Skeletal muscle tissue (tissue), 3 donors: ENCODE measurements at regions not wholly inside any gene's neighbourhood (a gene's known extent, or its start where the extent isn't known, plus 50 kb on each side); places are given as distances from the start of the nearest gene placed in this dataset.
"Not testable (repeated sequence)": the region's sequence is repeated elsewhere in the genome, so short reads cannot be mapped to it uniquely, and the experiment has no call there.

Experiments used
- H3K27ac ChIP-seq: one replicate; pipeline ENCODE4 v1.7.0; 2013; ENCODE audit warnings: mild to moderate bottlenecking, low read depth, low read length, inconsistent platforms
- H3K27me3 ChIP-seq, 3 donors: one replicate each; pipeline ENCODE4 v1.7.0; 2013; ENCODE audit warnings: low read length in 3 of 3; ENCODE audit not compliant: control insufficient read depth in 3 of 3, insufficient read depth in 3 of 3
- H3K36me3 ChIP-seq, 3 donors: one replicate each; pipeline ENCODE4 v1.7.0; 2013; ENCODE audit warnings: low read length in 3 of 3; ENCODE audit not compliant: control insufficient read depth in 3 of 3, insufficient read depth in 3 of 3
- H3K4me1 ChIP-seq, 3 donors: one replicate each; pipeline ENCODE4 v1.7.0; 2013; ENCODE audit warnings: low read length in 3 of 3, mild to moderate bottlenecking in 3 of 3; ENCODE audit not compliant: control insufficient read depth in 3 of 3, insufficient read depth in 3 of 3
- H3K4me3 ChIP-seq, 3 donors: one replicate each; pipeline ENCODE4 v1.7.0; 2013; ENCODE audit warnings: low read length in 3 of 3
- H3K9ac ChIP-seq, 3 donors: one replicate each; pipeline ENCODE4 v1.7.0; 2013; ENCODE audit warnings: low read length in 3 of 3, mild to moderate bottlenecking in 3 of 3, moderate library complexity in 2 of 3, low read depth in 1 of 3
- H3K9me3 ChIP-seq, 3 donors: one replicate each; pipeline ENCODE4 v1.7.0; 2013; ENCODE audit warnings: low read length in 3 of 3; ENCODE audit not compliant: control insufficient read depth in 3 of 3
- donor health status: Osteomylitis.

DNA sequence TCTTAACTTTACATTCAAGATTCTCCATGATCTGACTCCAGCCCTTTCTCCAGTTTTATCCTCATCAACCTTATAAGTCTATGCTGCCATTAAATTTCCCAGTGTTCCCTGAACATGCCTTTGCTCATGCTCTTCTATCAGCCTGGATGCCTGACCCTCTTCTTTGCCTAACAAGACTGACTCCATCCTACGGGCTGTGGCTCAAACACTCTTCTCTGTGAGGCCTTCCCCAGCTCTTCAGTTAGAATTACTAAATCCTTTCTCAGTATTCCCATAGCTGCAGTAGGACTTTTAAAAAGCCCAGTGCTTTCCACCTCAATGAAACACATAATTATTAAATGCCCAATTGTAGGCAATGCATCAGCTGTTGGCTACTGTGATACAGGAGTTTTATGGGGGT, 76.5 kb upstream of the GNG12 start:
- H3K4me3 ChIP-seq, result no peak overlapping the region
- H3K36me3 ChIP-seq, result no peaks in the 10 kb centered on the region
- no peaks in the 10 kb centered on the region for H3K4me1 ChIP-seq

DNA sequence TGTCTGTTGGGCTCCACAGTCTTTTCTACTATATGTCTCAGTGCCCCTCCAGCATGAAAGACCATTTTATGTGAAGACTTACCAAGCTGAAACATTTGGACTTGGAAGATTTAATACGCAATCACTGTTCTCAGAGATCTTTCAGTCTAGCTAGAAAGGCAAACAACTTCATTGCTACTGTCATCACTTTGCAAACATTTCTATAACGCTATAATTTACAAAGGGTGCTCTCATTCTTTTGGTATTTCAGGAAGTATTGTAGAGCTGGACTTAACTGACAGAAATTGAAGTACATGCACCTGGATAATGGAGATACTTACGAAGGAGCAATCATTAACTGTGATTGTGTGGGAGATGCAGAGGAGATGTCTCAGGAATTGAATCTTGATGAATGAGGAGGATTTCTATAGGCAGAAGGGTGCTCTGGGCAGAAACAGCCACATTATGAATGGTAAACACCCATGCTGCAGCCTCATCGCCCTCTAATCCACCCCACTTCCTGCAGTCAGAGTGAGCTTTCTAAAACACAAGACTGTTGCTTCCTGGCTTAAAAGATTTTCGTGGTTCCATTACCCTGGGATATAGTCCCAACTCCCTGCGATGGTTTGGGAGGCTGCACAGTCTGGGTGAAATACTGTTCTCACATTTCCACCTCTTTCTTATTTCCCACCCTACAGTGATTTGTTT, 75.1 kb upstream of the GNG12 start:
- no peak overlapping the region for H3K27ac ChIP-seq
- H3K4me1 ChIP-seq, result no peaks in the 10 kb centered on the region
- H3K9me3 ChIP-seq, result no peaks in the 10 kb centered on the region
- no peaks in the 10 kb centered on the region for H3K27me3 ChIP-seq
- no peak overlapping the region for H3K9ac ChIP-seq
- H3K36me3 ChIP-seq, result no peaks in the 10 kb centered on the region
- H3K4me3 ChIP-seq, result no peak overlapping the region

More for the DNA sequence above, 76.5 kb upstream of the GNG12 start:
- Histone ChIP-seq H3K27ac (no peak overlapping the region), H3K9ac (no peak overlapping the region), H3K9me3 (no peaks in the 10 kb centered on the region), H3K27me3 (no peaks in the 10 kb centered on the region)

DNA sequence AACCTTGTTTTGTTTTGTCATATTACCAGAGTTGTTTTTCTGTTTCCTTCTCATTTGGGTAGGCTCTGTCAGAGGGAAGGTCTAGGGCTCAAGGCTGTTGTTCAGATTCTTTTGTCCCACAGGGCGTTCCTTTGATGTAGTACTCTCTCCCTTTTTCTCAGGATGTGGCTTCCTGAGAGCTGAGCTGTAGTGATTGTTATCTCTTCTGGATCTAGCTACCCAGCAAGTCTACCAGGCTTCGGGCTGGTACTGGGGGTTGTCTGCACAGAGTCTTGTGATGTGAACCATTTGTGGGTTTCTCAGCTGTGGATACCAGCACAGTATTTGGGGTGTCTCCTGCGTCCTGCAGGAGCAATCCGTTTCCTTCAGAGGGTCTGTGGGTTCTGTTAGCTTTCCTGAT, 74.2 kb upstream of the GNG12 start:
- H3K27ac ChIP-seq, H3K4me3 ChIP-seq, H3K27me3 ChIP-seq, H3K9ac ChIP-seq, H3K9me3 ChIP-seq, H3K36me3 ChIP-seq, H3K4me1 ChIP-seq: not testable (repeated sequence)

DNA sequence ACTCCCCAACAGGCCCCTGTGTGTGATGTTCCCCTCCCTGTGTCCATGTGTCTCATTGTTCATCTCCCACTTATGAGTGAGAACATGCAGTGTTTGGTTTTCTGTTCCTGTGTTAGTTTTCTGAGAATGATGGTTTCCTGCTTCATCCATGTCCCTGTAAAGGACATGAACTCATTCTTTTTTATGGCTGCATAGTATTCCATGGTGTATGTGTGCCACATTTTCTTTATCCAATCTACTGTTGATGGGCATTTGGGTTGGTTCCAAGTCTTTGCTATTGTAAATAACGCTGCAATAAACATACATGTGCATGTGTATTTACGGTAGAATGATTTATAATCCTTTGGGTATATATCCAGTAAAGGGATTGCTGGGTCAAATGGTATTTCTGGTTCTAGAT, 72.7 kb upstream of the GNG12 start:
- not testable (repeated sequence) for H3K27ac ChIP-seq, H3K4me3 ChIP-seq, H3K36me3 ChIP-seq, H3K4me1 ChIP-seq, H3K9me3 ChIP-seq, H3K27me3 ChIP-seq, H3K9ac ChIP-seq

DNA sequence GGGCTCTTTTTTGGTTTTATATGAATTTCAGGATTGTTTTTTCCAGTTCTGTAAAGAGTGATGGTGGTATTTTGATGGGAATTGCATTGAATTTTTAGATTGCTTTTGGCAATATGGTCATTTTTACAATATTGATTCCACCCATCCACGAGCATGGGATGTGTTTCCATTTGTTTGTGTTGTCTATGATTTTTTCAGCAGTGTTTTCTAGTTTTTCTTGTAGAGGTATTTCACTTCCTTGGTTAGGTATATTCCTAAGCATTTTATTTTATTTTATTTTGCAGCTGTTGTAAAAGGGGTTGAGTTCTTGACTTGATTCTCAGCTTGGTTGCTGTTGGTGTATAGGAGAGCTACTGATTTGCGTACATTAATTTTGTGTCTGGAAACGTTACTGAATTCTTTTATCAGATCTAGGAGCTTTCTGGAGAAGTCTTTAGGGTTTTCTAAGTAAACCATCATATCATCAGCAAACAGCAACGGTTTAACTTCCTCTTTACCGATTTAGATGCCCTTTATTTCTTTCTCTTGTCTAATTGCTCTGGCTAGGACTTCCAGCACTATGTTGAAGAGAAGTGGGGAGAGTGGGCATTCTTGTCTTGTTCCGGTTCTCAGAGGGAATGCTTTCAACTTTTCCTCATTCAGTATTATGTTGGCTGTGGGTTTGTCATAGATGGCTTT, 69.4 kb upstream of the GNG12 start:
- H3K27ac ChIP-seq, H3K4me1 ChIP-seq, H3K9me3 ChIP-seq, H3K36me3 ChIP-seq, H3K9ac ChIP-seq, H3K27me3 ChIP-seq, H3K4me3 ChIP-seq: not testable (repeated sequence)

DNA sequence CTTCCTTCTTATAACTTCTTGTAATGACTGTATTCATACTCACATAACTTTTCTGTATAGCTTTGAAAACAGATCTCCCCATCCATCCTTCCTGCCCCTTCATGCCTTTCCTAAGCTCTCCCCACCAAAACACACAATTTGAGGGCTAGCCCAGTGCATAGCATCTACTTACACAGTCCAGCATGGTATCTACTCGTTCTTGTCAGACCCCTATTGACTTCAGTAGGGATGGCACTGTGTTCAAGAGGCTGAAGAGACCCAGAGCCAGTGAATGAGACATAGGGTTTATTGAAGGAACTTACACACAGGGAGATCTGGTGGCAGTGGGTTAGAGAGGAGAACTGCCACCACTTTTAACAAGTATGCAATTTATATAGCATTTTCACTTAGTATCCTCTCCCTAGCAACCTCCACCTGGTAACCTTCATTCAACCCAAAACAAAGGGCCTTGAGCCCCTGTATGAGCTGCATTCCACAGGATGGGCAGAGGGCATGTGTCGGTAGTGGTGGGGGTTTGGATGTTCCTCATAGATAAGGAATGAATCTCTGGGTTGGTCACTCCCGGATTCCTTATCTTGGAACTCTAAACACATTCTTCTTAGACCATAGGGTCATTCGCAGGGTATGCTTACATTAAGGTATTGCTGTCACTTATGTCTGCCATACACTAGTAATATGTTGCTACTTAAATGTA, 64.9 kb upstream of the GNG12 start:
- Histone ChIP-seq H3K27me3 (no peaks in the 10 kb centered on the region), H3K9ac (no peak overlapping the region), H3K4me3 (no peak overlapping the region), H3K36me3 (no peaks in the 10 kb centered on the region), H3K9me3 (peaks cover 0 to 2% (median 0%) of the 10 kb centered on the region in 3 donors), H3K27ac (no peak overlapping the region), H3K4me1 (no peaks in the 10 kb centered on the region)

DNA sequence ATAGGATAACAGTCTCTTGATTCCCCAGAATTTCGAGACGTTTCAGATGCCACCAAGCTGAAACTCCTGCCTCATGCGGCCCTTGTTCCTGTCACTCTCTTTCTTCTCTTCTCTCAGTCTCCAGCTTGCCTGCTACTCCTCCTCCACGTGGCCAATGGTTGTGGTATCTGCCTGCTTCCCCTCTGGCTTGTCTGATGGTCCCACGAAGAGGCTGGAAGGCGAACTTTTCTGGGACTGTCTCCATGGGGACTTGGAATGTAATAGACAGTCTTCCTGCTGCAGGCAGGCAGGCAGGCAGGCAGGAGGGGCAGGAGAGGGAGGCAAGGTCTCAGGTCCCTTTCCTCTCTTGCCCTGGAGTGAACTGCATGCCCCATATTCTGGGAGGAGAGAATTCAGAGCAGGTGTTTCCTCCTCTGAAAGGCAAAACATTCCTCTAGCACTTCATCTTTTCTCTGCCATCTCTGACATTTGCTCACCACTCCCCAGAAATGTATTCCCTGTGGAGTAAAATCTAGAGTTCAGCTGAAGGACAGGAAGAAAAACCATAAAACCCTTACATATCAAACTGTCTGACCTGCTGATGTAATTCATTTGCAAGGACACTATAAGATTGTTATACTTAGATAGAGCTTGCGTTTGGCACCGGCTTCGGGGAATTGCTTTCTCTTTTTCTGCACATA, 64.1 kb upstream of the GNG12 start:
- Histone ChIP-seq H3K27ac (no peak overlapping the region), H3K4me1 (no peaks in the 10 kb centered on the region), H3K4me3 (no peak overlapping the region), H3K36me3 (no peaks in the 10 kb centered on the region), H3K9ac (no peak overlapping the region), H3K9me3 (peaks cover 0 to 2% (median 0%) of the 10 kb centered on the region in 3 donors), H3K27me3 (no peaks in the 10 kb centered on the region)

DNA sequence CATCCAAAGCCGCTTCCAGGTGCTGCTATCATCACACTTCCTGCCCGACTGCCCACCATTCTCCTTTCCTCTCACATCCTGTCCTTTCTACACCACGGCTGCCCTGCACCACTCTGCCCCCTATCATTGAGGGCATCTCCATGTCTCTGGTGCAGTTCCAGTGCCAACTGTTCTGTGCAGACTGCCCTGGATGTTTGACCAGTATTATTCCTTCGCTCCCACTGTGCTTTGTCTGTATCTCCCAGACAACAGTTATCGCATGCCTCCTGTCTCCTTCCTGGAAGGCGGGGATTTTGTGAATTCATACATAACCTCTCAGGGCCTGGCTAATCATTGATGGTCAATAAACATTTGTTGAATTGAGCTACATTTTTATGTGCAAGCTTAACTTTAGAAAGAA, 63.6 kb upstream of the GNG12 start:
- Histone ChIP-seq H3K27ac (no peak overlapping the region), H3K9me3 (peaks cover 0 to 2% (median 0%) of the 10 kb centered on the region in 3 donors), H3K27me3 (no peaks in the 10 kb centered on the region), H3K4me1 (no peaks in the 10 kb centered on the region), H3K9ac (no peak overlapping the region), H3K36me3 (no peaks in the 10 kb centered on the region), H3K4me3 (no peak overlapping the region)

DNA sequence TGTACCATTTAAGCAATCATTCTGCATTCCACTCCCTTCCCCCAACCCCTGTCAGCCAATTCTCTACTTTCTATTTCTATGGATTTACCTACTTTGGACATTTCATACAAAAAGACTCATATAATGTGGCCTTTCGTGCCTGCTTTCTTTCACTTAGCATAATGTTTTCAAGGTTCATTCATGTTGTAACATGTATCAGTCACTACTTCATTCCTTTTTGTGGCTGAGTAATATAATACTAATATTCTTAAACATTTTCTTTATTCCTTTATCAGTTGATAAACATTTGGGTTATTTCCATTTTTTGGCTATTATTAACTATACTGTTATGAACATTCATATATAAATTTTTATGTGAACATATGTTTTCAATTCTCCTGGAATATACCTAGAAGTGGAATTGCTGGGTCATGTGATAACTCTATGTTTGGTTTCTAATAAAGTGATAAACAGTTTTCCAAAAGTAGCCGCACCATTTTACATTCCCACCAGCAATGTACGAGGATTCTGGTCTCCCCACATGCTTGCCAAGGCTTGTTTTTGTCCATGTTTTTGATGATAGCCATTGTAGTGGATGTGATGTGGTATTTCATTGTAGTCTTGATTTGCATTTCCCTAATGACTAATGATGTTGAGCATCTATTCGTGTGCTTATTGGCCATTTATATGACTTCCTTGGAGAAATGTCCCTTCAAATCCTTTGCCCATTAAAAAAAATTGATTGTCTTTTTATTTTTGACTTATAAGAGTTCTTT, 61.9 kb upstream of the GNG12 start:
- no peaks in the 10 kb centered on the region for H3K4me1 ChIP-seq
- no peaks in the 10 kb centered on the region for H3K36me3 ChIP-seq
- H3K9ac ChIP-seq, result no peak overlapping the region
- H3K9me3 ChIP-seq, result peaks cover 0 to 2% (median 0%) of the 10 kb centered on the region in 3 donors
- no peak overlapping the region for H3K27ac ChIP-seq
- no peak overlapping the region for H3K4me3 ChIP-seq
- H3K27me3 ChIP-seq, result no peaks in the 10 kb centered on the region
